Activated CD4-positive, alpha-beta T cell treated with anti-CD3 and anti-CD28 coated beads for 4 hours (primary cell): ENCODE measurements at regions not wholly inside any gene's neighbourhood (a gene's known extent, or its start where the extent isn't known, plus 50 kb on each side); places are given as distances from the start of the nearest gene placed in this dataset.

Experiments
- DNase-seq, 2 donors: peaks; one replicate each; pipeline ENCODE4 v3.0.0-alpha.2; 2020

- DNase-seq, result no peak
Measured at GRCh38 chr7:21370283-21370982, 57.5 kb upstream of the SP4 start.

GRCh38 chr7:21371360-21371759, 56.5 kb upstream of the SP4 start:
- no peak for DNase-seq

GRCh38 chr7:21373031-21373430, 54.9 kb upstream of the SP4 start:
- DNase-seq, result no peak

- no peak for DNase-seq
Measured at GRCh38 chr7:21374134-21374533, 53.7 kb upstream of the SP4 start.

- no peak for DNase-seq
Measured at GRCh38 chr7:21377545-21377944, 50.3 kb upstream of the SP4 start.
